Stimulated activated CD4-positive, alpha-beta T cell treated with anti-CD3 and anti-CD28 coated beads, Interleukin-12 subunit alpha, Interleukin-12 subunit beta, amount 100 ng/mL, for 48 hours (primary cell): ENCODE measurements at regions not wholly inside any gene's neighbourhood (a gene's known extent, or its start where the extent isn't known, plus 50 kb on each side); places are given as distances from the start of the nearest gene placed in this dataset.

ENCODE experiments used
- DNase-seq, 3 donors: peaks; one replicate each; pipeline ENCODE4 v3.0.0-alpha.2; 2020; ENCODE audit warnings: low read depth in 2 of 3, low spot score in 1 of 3

- no peak for DNase-seq
These were observed 104.9 kb upstream of the CXCR4 start for GRCh38 chr2:136222862-136223261.

GRCh38 chr2:136221026-136221425, 103.1 kb upstream of the CXCR4 start:
- no peak for DNase-seq

GRCh38 chr2:136219963-136220362, 102.0 kb upstream of the CXCR4 start:
- no peak for DNase-seq

GRCh38 chr2:136219341-136219740, 101.4 kb upstream of the CXCR4 start:
- DNase-seq, result no peak

- DNase-seq, result no peak
These were observed 100.0 kb upstream of the CXCR4 start for GRCh38 chr2:136217996-136218395.

GRCh38 chr2:136215908-136216472, 98.0 kb upstream of the CXCR4 start:
- DNase-seq, result no peak

- DNase-seq, result no peak
These were observed 97.5 kb upstream of the CXCR4 start for GRCh38 chr2:136215449-136215848.

GRCh38 chr2:136214307-136215200, 96.6 kb upstream of the CXCR4 start:
- DNase-seq, result no peak

- DNase-seq, result no peak
These were observed 95.9 kb upstream of the CXCR4 start for GRCh38 chr2:136213836-136214235.

GRCh38 chr2:136212426-136213378, 94.8 kb upstream of the CXCR4 start:
- no peak for DNase-seq

GRCh38 chr2:136211701-136212100, 93.8 kb upstream of the CXCR4 start:
- DNase-seq, result no peak

GRCh38 chr2:136210822-136211221, 92.9 kb upstream of the CXCR4 start:
- no peak for DNase-seq

- DNase-seq, result no peak
These were observed 92.5 kb upstream of the CXCR4 start for GRCh38 chr2:136210455-136210805.

GRCh38 chr2:136209561-136210454, 91.9 kb upstream of the CXCR4 start:
- DNase-seq, result no peak

- no peak for DNase-seq
These were observed 90.9 kb upstream of the CXCR4 start for GRCh38 chr2:136208682-136209420.

- no peak for DNase-seq
These were observed 89.7 kb upstream of the CXCR4 start for GRCh38 chr2:136207665-136208064.

- no peak for DNase-seq
These were observed 89.2 kb upstream of the CXCR4 start for GRCh38 chr2:136207030-136207623.

GRCh38 chr2:136206613-136207012, 88.7 kb upstream of the CXCR4 start:
- DNase-seq, result peak in 2 of 3 donors; percentile 15 to 37

GRCh38 chr2:136205615-136206014, 87.7 kb upstream of the CXCR4 start:
- no peak for DNase-seq

- DNase-seq, result no peak
These were observed 87.0 kb upstream of the CXCR4 start for GRCh38 chr2:136204971-136205370.
